ENCODE measurements at regions not wholly inside any gene's neighbourhood (a gene's known extent, or its start where the extent isn't known, plus 50 kb on each side); places are given as distances from the start of the nearest gene placed in this dataset.
"Not testable (repeated sequence)": the region's sequence is repeated elsewhere in the genome, so short reads cannot be mapped to it uniquely, and the experiment has no call there.

GRCh38 chr2:22186261-22186828 is 1062.6 kb downstream of the TDRD15 start:
- not testable (repeated sequence) for TF ChIP-seq POLR2AphosphoS5 (IDR thresholded peaks at IDR 0.05; ENCODE audit: insufficient read depth in 1 of 2, low read depth in 1 of 2); CTCF (IDR thresholded peaks at IDR 0.05)

Measured in vagina (tissue), 2 donors.